ENCODE measurements at regions not wholly inside any gene's neighbourhood (a gene's known extent, or its start where the extent isn't known, plus 50 kb on each side); places are given as distances from the start of the nearest gene placed in this dataset.

GRCh38 chr4:125847518-125847917, 532.8 kb downstream of the FAT4 start:
- no peaks in the 10 kb centered on the region for H3K9me3 ChIP-seq (replicated peaks in 1 of 3)
- H3K36me3 ChIP-seq (replicated peaks in 1 of 2) = no peaks in the 10 kb centered on the region
- no peak for TF ChIP-seq POLR2A (IDR thresholded peaks at IDR 0.05)
- no peak for TF ChIP-seq CTCF (IDR thresholded peaks at IDR 0.05)
- WGBS, 4 donors = 70 to 82% (median 76%) methylated on average over 3 of the region's 3 CpGs
- no peak overlapping the region for H3K4me3 ChIP-seq
- intact Hi-C loops (cut with DNase I) = no loop called here
- H3K4me1 ChIP-seq (replicated peaks in 1 of 2) = no peaks in the 10 kb centered on the region
- H3K27ac ChIP-seq = no peak overlapping the region
- H3K27me3 ChIP-seq = no peaks in the 10 kb centered on the region
- no peak for DNase-seq

GRCh38 chr4:125849869-125850268, 535.1 kb downstream of the FAT4 start:
- H3K9me3 ChIP-seq (replicated peaks in 1 of 3) = no peaks in the 10 kb centered on the region
- H3K27me3 ChIP-seq = no peaks in the 10 kb centered on the region
- TF ChIP-seq POLR2A (IDR thresholded peaks at IDR 0.05) (no peak), CTCF (IDR thresholded peaks at IDR 0.05) (no peak)
- H3K4me3 ChIP-seq = no peak overlapping the region
- no peak for DNase-seq
- H3K27ac ChIP-seq = no peak overlapping the region
- no peaks in the 10 kb centered on the region for H3K36me3 ChIP-seq (replicated peaks in 1 of 2)
- H3K4me1 ChIP-seq (replicated peaks in 1 of 2) = no peaks in the 10 kb centered on the region
- intact Hi-C loops (cut with DNase I) = no loop called here

GRCh38 chr4:125891597-125892258, 577.0 kb downstream of the FAT4 start:
- Histone ChIP-seq H3K27me3 (no peaks in the 10 kb centered on the region), H3K4me3 (no peak overlapping the region), H3K36me3 (replicated peaks in 1 of 2) (no peaks in the 10 kb centered on the region), H3K27ac (no peak overlapping the region), H3K4me1 (replicated peaks in 1 of 2) (no peaks in the 10 kb centered on the region), H3K9me3 (replicated peaks in 1 of 3) (no peaks in the 10 kb centered on the region)
- intact Hi-C loops (cut with DNase I) = no loop called here
- DNase-seq = no peak
- 49 to 67% (median 58%) methylated on average over 4 of the region's 4 CpGs for WGBS, 4 donors
- TF ChIP-seq CTCF (IDR thresholded peaks at IDR 0.05) (no peak), POLR2A (IDR thresholded peaks at IDR 0.05) (no peak)

- 70 to 90% (median 80%) methylated on average over 1 of the region's 1 CpG for WGBS, 4 donors
- Histone ChIP-seq H3K27ac (no peak overlapping the region), H3K4me3 (no peak overlapping the region), H3K36me3 (replicated peaks in 1 of 2) (no peaks in the 10 kb centered on the region), H3K4me1 (replicated peaks in 1 of 2) (no peaks in the 10 kb centered on the region), H3K27me3 (no peaks in the 10 kb centered on the region), H3K9me3 (replicated peaks in 1 of 3) (no peaks in the 10 kb centered on the region)
- TF ChIP-seq POLR2A (IDR thresholded peaks at IDR 0.05) (no peak), CTCF (IDR thresholded peaks at IDR 0.05) (no peak)
- intact Hi-C loops (cut with DNase I) = no loop called here
- DNase-seq = no peak
These were observed 590.0 kb downstream of the FAT4 start for GRCh38 chr4:125904802-125905201.
